Heart left ventricle (tissue), 16 donors: ENCODE measurements at regions not wholly inside any gene's neighbourhood (a gene's known extent, or its start where the extent isn't known, plus 50 kb on each side); places are given as distances from the start of the nearest gene placed in this dataset.
A peak's percentile ranks its signal among the peaks of the same experiment; 100 is the strongest.
"Not testable (repeated sequence)": the region's sequence is repeated elsewhere in the genome, so short reads cannot be mapped to it uniquely, and the experiment has no call there.

Experiments
- ATAC-seq, 4 donors: fragments of 200-7000 bp; cut with Tn5 transposase; one replicate each; pipeline ENCODE4 v1.9.1; 2020 to 2022; ENCODE audit warnings: moderate library complexity in 4 of 4, mild to moderate bottlenecking in 3 of 4, moderate number of reproducible peaks in 1 of 4
- DNase-seq, 5 donors: peaks; one replicate each; pipeline ENCODE4 v3.0.0-alpha.2; 2020
- H3K27ac ChIP-seq, 12 donors: fragments of 200-600 bp; sonication (generic) in 4 of 12; one replicate each; pipeline versions ENCODE4 v1.5.0 to v1.8.0; 2016 to 2022; ENCODE audit warnings: mild to moderate bottlenecking in 2 of 12
- H3K27me3 ChIP-seq, 9 donors: fragments of 200-600 bp; sonication (generic) in 2 of 9; one replicate each; pipeline versions ENCODE4 v1.5.1 to v1.8.0; 2016 to 2022; ENCODE audit warnings: mild to moderate bottlenecking in 3 of 9
- H3K36me3 ChIP-seq, 9 donors: fragments of 200-600 bp; sonication (generic) in 2 of 9; one replicate each; pipeline versions ENCODE4 v1.5.0 to v1.8.0; 2018 to 2022; ENCODE audit warnings: mild to moderate bottlenecking in 2 of 9
- H3K4me1 ChIP-seq, 12 donors: fragments of 200-600 bp; sonication (generic) in 4 of 12; one replicate each; pipeline versions ENCODE4 v1.5.0 to v1.8.0; 2016 to 2022; ENCODE audit warnings: mild to moderate bottlenecking in 3 of 12
- H3K4me3 ChIP-seq, 12 donors: fragments of 200-600 bp; sonication (generic) in 4 of 12; one replicate each; pipeline versions ENCODE4 v1.5.0 to v1.8.0; 2017 to 2022; ENCODE audit warnings: mild to moderate bottlenecking in 9 of 12, moderate library complexity in 4 of 12
- H3K9me3 ChIP-seq, 12 donors: fragments of 200-600 bp; sonication (generic) in 4 of 12; one replicate each; pipeline versions ENCODE4 v1.5.0 to v1.8.0; 2016 to 2022; ENCODE audit warnings: mild to moderate bottlenecking in 1 of 12
- POLR2A ChIP-seq, 2 donors: fragments of 450-650 bp; IDR thresholded peaks; one replicate each; pipeline ENCODE4 v1.6.1; 2017; ENCODE audit warnings: antibody characterized with exemption in 2 of 2, mild to moderate bottlenecking in 2 of 2, moderate library complexity in 2 of 2
- WGBS, 4 donors: extraction: QIAGEN DNeasy Blood & Tissue Kit in 2 of 4; methylation state at CpG; one replicate each; pipeline versions ENCODE4 v1.1.5 to v1.1.7; 2013 to 2018; 5-methylcytosine and 5-hydroxymethylcytosine counted together
- intact Hi-C, 10 donors: fragments of 100-400 bp; cut with DNase I; formaldehyde crosslinking; loops; one replicate each; pipeline versions ENCODE4 v1.11.1 to v1.14.2; 2022
- TF ChIP-seq, protein P1 (sequence below), 12 donors: fragments of 200-600 bp; sonication (generic) in 4 of 12; IDR thresholded peaks; one replicate each; pipeline versions ENCODE4 v1.5.0 to v1.8.0; 2018 to 2022; ENCODE audit warnings: antibody characterized with exemption in 12 of 12, mild to moderate bottlenecking in 5 of 12
- donor health status: ischemic (EF 13 %, LVEDD 7.1; RV severe dilation, severe dysfunction).
- donor health status: healthy with polysubstance abuse.
- donor health status: DM: no; HTN: yes; CAD: no.
- donor health status: DM: no; HTN: no; CAD: no.
- donor health status: ischemic (EF 25% LVEDD 6.9; RV normal size, moderate dysfunction).
- donor health status: ischemic (EF 25% LVEDD 5.7; RV mildly dilated, moderate dysfunction).
- donor health status: healthy.
- donor health status: DM: yes; HTN: yes; CAD: no.
- donor health status: ischemic (EF 35%, LVEDD 5.7; RV mildly dilated, moderate dysfunction).
- donor health status: nonischemic (EF 11% LVEDD 7.7; RV severe dilation, severe dysfunction).
- donor health status: DM: yes; HTN: yes; CAD: no.
- donor health status: PGD.
- donor health status: ischemic (EF 29% LVEDD 5.4; RV normal size, mild dysfunction).
- donor health status: nonischemic (EF 23%, LVEDD 6.1; RV moderate dilation, normal function).

DNA sequence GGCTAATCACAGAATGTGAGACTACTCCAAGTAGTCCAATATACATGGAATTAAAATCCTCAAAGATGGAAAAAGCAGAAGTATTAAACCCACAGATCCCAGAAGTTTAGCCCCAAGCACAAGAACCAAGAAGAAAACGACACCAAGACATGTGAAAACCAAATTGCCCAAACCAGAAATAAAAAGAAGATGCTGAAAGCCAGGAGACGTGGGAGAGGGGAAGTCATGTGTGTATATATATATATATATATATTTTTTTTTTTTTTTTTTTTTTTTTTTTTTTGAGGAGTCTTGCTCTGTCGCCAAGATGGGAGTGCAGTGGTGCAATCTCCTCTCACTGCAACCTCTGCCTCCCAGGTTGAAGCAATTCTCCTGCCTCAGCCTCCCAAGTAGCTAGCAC is 376.9 kb upstream of the FRG1 start:
- H3K36me3 ChIP-seq, H3K9me3 ChIP-seq, ATAC-seq, H3K4me1 ChIP-seq, H3K4me3 ChIP-seq, DNase-seq, H3K27ac ChIP-seq, H3K27me3 ChIP-seq, intact Hi-C loops: not testable (repeated sequence)
- 58 to 70% (median 66%) methylated on average over 3 of the region's 3 CpGs for WGBS, 4 donors

DNA sequence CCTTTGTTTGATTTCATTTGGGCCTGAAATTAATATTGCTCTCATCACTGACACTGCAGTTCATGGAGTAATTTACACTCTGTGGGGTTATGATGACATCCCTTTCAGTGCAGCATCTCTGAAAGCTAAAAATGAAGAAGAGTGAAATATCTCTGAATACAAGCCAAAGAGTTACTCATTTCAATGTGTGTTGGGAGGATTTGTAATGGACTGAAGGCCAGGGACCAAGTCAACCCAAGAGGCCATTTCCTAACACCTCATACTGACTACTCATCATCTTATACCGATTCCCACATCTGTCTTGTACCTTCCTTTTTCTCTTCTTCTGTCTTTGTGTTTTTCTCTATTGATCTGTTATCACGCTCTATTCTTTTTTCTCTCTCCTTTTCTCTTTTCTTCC is 374.4 kb upstream of the FRG1 start:
- ATAC-seq, H3K27me3 ChIP-seq, H3K9me3 ChIP-seq, H3K4me1 ChIP-seq, H3K27ac ChIP-seq, H3K36me3 ChIP-seq, H3K4me3 ChIP-seq, DNase-seq, intact Hi-C loops: not testable (repeated sequence)
- 83 to 92% (median 84%) methylated on average over 2 of the region's 2 CpGs for WGBS, 4 donors

GRCh38 chr4:189566900-189567299 is 373.8 kb upstream of the FRG1 start:
- DNase-seq, H3K36me3 ChIP-seq, H3K27me3 ChIP-seq, H3K4me3 ChIP-seq, intact Hi-C loops, H3K9me3 ChIP-seq, H3K4me1 ChIP-seq, H3K27ac ChIP-seq: not testable (repeated sequence)
- ATAC-seq = peak in 3 of 4 donors; percentile 28 to 51 (median 36)
- 53 to 71% (median 61%) methylated on average over 3 of the region's 3 CpGs for WGBS, 4 donors

DNA sequence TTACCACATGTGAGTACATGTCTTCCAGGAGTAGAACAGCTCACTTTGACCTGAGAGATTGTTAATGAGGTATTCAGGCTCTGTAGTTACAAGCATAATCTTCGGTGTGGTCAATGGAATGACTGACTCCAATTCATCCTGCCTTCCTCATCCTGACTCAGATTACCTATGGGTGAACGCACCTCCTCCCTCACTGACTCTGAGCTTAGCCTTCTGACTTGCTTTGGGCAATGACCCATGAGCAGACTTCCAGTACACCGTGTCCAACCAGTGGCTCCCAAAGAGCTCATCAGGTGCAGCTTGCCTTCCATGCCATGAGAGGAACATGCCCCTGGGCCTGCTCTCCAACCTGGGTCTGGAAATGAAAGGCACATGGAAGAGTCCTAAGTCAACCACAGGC is 361.0 kb upstream of the FRG1 start:
- H3K9me3 ChIP-seq, H3K4me3 ChIP-seq, H3K4me1 ChIP-seq, H3K27me3 ChIP-seq, DNase-seq, intact Hi-C loops, H3K27ac ChIP-seq, ATAC-seq, H3K36me3 ChIP-seq: not testable (repeated sequence)
- 79 to 89% (median 85%) methylated on average over 2 to 3 of the region's 3 CpGs for WGBS, 4 donors

- intact Hi-C loops, H3K4me1 ChIP-seq, H3K27ac ChIP-seq, H3K9me3 ChIP-seq, H3K36me3 ChIP-seq, DNase-seq, H3K4me3 ChIP-seq, ATAC-seq, H3K27me3 ChIP-seq: not testable (repeated sequence)
- 80 to 88% (median 83%) methylated on average over 18 of the region's 18 CpGs for WGBS, 4 donors
Observed at GRCh38 chr4:189586908-189587632, 353.6 kb upstream of the FRG1 start.

GRCh38 chr4:189589201-189589600 is 351.5 kb upstream of the FRG1 start:
- ATAC-seq, H3K27me3 ChIP-seq, DNase-seq, H3K4me1 ChIP-seq, H3K4me3 ChIP-seq, intact Hi-C loops, H3K27ac ChIP-seq, H3K36me3 ChIP-seq, H3K9me3 ChIP-seq: not testable (repeated sequence)
- 89 to 97% (median 93%) methylated on average over 12 of the region's 12 CpGs for WGBS, 4 donors

DNA sequence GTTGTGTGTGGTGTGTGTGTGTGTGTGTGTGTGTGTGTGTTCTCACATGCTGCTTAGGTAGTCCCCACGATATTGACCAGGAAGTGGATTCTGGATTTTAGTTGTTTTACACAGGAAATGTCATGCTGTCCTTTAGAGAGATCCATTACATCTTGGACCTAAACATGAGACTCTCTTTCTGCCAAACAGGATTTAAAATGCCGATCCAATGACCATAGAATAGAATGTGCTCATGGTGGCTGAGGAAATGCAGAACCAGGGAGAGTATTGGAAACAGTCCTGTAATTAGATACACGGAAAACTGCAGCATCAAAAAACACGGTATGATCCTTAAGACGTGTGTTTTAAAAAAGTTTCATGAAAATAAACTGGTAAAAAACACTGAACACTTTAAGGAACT is 347.8 kb upstream of the FRG1 start:
- TF ChIP-seq, protein P1, sequence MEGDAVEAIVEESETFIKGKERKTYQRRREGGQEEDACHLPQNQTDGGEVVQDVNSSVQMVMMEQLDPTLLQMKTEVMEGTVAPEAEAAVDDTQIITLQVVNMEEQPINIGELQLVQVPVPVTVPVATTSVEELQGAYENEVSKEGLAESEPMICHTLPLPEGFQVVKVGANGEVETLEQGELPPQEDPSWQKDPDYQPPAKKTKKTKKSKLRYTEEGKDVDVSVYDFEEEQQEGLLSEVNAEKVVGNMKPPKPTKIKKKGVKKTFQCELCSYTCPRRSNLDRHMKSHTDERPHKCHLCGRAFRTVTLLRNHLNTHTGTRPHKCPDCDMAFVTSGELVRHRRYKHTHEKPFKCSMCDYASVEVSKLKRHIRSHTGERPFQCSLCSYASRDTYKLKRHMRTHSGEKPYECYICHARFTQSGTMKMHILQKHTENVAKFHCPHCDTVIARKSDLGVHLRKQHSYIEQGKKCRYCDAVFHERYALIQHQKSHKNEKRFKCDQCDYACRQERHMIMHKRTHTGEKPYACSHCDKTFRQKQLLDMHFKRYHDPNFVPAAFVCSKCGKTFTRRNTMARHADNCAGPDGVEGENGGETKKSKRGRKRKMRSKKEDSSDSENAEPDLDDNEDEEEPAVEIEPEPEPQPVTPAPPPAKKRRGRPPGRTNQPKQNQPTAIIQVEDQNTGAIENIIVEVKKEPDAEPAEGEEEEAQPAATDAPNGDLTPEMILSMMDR (IDR thresholded peaks at IDR 0.05) = no peak
- TF ChIP-seq POLR2A (IDR thresholded peaks at IDR 0.05) = no peak
- Histone ChIP-seq H3K4me3 (no peak overlapping the region), H3K27me3 (no peaks in the 10 kb centered on the region), H3K9me3 (no peaks in the 10 kb centered on the region), H3K4me1 (no peaks in the 10 kb centered on the region), H3K27ac (no peak overlapping the region), H3K36me3 (no peaks in the 10 kb centered on the region)
- 79 to 85% (median 83%) methylated on average over 5 of the region's 5 CpGs for whole genome bisulfite sequencing, 4 donors
- DNase-seq (no peak), ATAC-seq (no peak)
- intact Hi-C loops = no loop called here
